ENCODE measurements at regions not wholly inside any gene's neighbourhood (a gene's known extent, or its start where the extent isn't known, plus 50 kb on each side); places are given as distances from the start of the nearest gene placed in this dataset.

GRCh38 chr3:5638550-5638949, 451.0 kb downstream of the EDEM1 start:
- CTCF ChIA-PET, result no interaction called here
- ATAC-seq, result no peak
- WGBS (ENCODE audit: missing lambda C conversion rate), result 19% methylated on average over 2 of the region's 2 CpGs

GRCh38 chr3:5644773-5645670, 457.5 kb downstream of the EDEM1 start:
- no peak for FAIRE-seq
- ATAC-seq, result no peak
- H3K4me2 ChIP-seq, result no peak overlapping the region
- ChIA-PET CTCF (no interaction called here), POLR2A (no interaction called here)
- no peak for DNase-seq (ENCODE audit: low read depth in 1 of 2, low spot score in 1 of 2)
- WGBS (ENCODE audit: missing lambda C conversion rate), result 11% methylated on average over 7 of the region's 7 CpGs
- no peaks in the 10 kb centered on the region for H3K9me3 ChIP-seq
- H3K27ac ChIP-seq, result no peak overlapping the region
- TF ChIP-seq MAZ (IDR thresholded peaks at IDR 0.05; ENCODE audit: borderline replicate concordance, low read depth, low read length), result no peak
- H3K4me1 ChIP-seq, result no peaks in the 10 kb centered on the region
- no peak overlapping the region for H3K4me3 ChIP-seq

More at GRCh38 chr3:5638550-5638949, 451.0 kb downstream of the EDEM1 start:
- Histone ChIP-seq H3K4me2 (no peak overlapping the region), H3K4me1 (no peaks in the 10 kb centered on the region), H3K4me3 (no peak overlapping the region), H3K9me3 (no peaks in the 10 kb centered on the region), H3K27ac (no peak overlapping the region)
- DNase-seq (ENCODE audit: low read depth in 1 of 2, low spot score in 1 of 2) (no peak), FAIRE-seq (no peak)
- POLR2A ChIA-PET, result no interaction called here
- TF ChIP-seq ZSCAN20 (CRISPR knock-in tag; IDR thresholded peaks at IDR 0.05), result no peak

GRCh38 chr3:5645692-5646410, 458.3 kb downstream of the EDEM1 start:
- POLR2A ChIA-PET, result no interaction called here
- 5% methylated on average over 10 of the region's 10 CpGs for WGBS (ENCODE audit: missing lambda C conversion rate)
- peak; percentile 32 for FAIRE-seq

GRCh38 chr3:5650303-5650702, 462.8 kb downstream of the EDEM1 start:
- no peak overlapping the region for H3K27ac ChIP-seq
- DNase-seq (ENCODE audit: low read depth in 1 of 2, low spot score in 1 of 2), result no peak
- H3K4me3 ChIP-seq, result no peak overlapping the region
- H3K9me3 ChIP-seq, result no peaks in the 10 kb centered on the region
- no peak for TF ChIP-seq HOXB5 (CRISPR knock-in tag; IDR thresholded peaks at IDR 0.05)
- no peak for TF ChIP-seq TFCP2L1 (CRISPR knock-in tag; IDR thresholded peaks at IDR 0.05)
- TF ChIP-seq POLR2A (IDR thresholded peaks at IDR 0.05; ENCODE audit: low read length), result no peak
- no peak for TF ChIP-seq HOXB13 (CRISPR knock-in tag; IDR thresholded peaks at IDR 0.05; ENCODE audit: low read depth)
- TF ChIP-seq SMC3 (IDR thresholded peaks at IDR 0.05), result no peak
- no peak for TF ChIP-seq E2F6 (IDR thresholded peaks at IDR 0.05; ENCODE audit: borderline replicate concordance, low read depth)
- TF ChIP-seq GATA3 (IDR thresholded peaks at IDR 0.05; ENCODE audit: borderline replicate concordance), result no peak
- TF ChIP-seq JUNB (IDR thresholded peaks at IDR 0.05), result no peak
- no peak for TF ChIP-seq PHF8 (IDR thresholded peaks at IDR 0.05; ENCODE audit: borderline replicate concordance, low read depth)
- no peak for TF ChIP-seq JUN (IDR thresholded peaks at IDR 0.05)
- TF ChIP-seq FOSB (CRISPR knock-in tag; IDR thresholded peaks at IDR 0.05), result no peak
- no peak for TF ChIP-seq EHMT2 (IDR thresholded peaks at IDR 0.05; ENCODE audit: low read depth)
- TF ChIP-seq CBX8 (IDR thresholded peaks at IDR 0.05), result no peak
- TF ChIP-seq ATOH8 (CRISPR knock-in tag; IDR thresholded peaks at IDR 0.05; ENCODE audit: low read depth), result no peak
- no peak for TF ChIP-seq CHD2 (IDR thresholded peaks at IDR 0.05; ENCODE audit: low read length, partially characterized antibody)
- no peak for TF ChIP-seq RAD21 (conservative IDR thresholded peaks at IDR 0.05 in 1 of 2, IDR thresholded peaks at IDR 0.05 in 1 of 2)
- no peak for FAIRE-seq
- ATAC-seq, result no peak
- CTCF ChIA-PET, result no interaction called here
- H3K4me2 ChIP-seq, result no peak overlapping the region
- no peaks in the 10 kb centered on the region for H3K4me1 ChIP-seq
- WGBS (ENCODE audit: missing lambda C conversion rate), result 45% methylated on average over 2 of the region's 2 CpGs
- POLR2A ChIA-PET, result no interaction called here

More at GRCh38 chr3:5645692-5646410, 458.3 kb downstream of the EDEM1 start:
- no peaks in the 10 kb centered on the region for H3K9me3 ChIP-seq
- H3K4me3 ChIP-seq, result no peak overlapping the region
- H3K4me2 ChIP-seq, result no peak overlapping the region
- TF ChIP-seq CBX8 (IDR thresholded peaks at IDR 0.05), result no peak
- no peak for TF ChIP-seq HOXB5 (CRISPR knock-in tag; IDR thresholded peaks at IDR 0.05)
- TF ChIP-seq NFE2L2 (conservative IDR thresholded peaks at IDR 0.05; ENCODE audit: low read length), result no peak
- TF ChIP-seq RNF2 (IDR thresholded peaks at IDR 0.05; ENCODE audit: borderline replicate concordance, low read depth), result no peak
- no peak for TF ChIP-seq JUN (IDR thresholded peaks at IDR 0.05)
- no peak for TF ChIP-seq CEBPB (IDR thresholded peaks at IDR 0.05)
- no peak for TF ChIP-seq NR3C1 (IDR thresholded peaks at IDR 0.05)
- CTCF ChIA-PET, result no interaction called here
- no peak overlapping the region for H3K27ac ChIP-seq
- ATAC-seq (no peak), DNase-seq (ENCODE audit: low read depth in 1 of 2, low spot score in 1 of 2) (no peak)
- no peaks in the 10 kb centered on the region for H3K4me1 ChIP-seq

Measured in A549 (cell line).